Stimulated activated CD4-positive, alpha-beta T cell treated with anti-CD3 and anti-CD28 coated beads, Interleukin-15, amount 100 ng/mL, for 48 hours (primary cell): ENCODE measurements at regions not wholly inside any gene's neighbourhood (a gene's known extent, or its start where the extent isn't known, plus 50 kb on each side); places are given as distances from the start of the nearest gene placed in this dataset.
"Not testable (repeated sequence)": the region's sequence is repeated elsewhere in the genome, so short reads cannot be mapped to it uniquely, and the experiment has no call there.

Source experiments
- DNase-seq, 2 donors: peaks; one replicate each; pipeline ENCODE4 v3.0.0-alpha.2; 2020; ENCODE audit warnings: low read depth in 2 of 2

GRCh38 chr7:70846208-70846607 is 285.7 kb upstream of the GALNT17 start:
- DNase-seq: no peak

GRCh38 chr7:70849580-70850235 is 282.2 kb upstream of the GALNT17 start:
- no peak for DNase-seq

GRCh38 chr7:70855373-70855772 is 276.6 kb upstream of the GALNT17 start:
- no peak for DNase-seq

GRCh38 chr7:70856901-70857630 is 274.9 kb upstream of the GALNT17 start:
- DNase-seq: peak; percentile 19 to 45

- no peak for DNase-seq
Observed at GRCh38 chr7:70857793-70858545, 274.0 kb upstream of the GALNT17 start.

GRCh38 chr7:70867513-70867912 is 264.4 kb upstream of the GALNT17 start:
- DNase-seq: no peak

GRCh38 chr7:70870349-70870748 is 261.6 kb upstream of the GALNT17 start:
- DNase-seq: no peak

- DNase-seq: no peak
Observed at GRCh38 chr7:70872188-70872587, 259.8 kb upstream of the GALNT17 start.

GRCh38 chr7:70881167-70881847 is 250.6 kb upstream of the GALNT17 start:
- DNase-seq: no peak

GRCh38 chr7:70883750-70884439 is 248.0 kb upstream of the GALNT17 start:
- DNase-seq: no peak

GRCh38 chr7:70884440-70884764 is 247.5 kb upstream of the GALNT17 start:
- DNase-seq: no peak

- no peak for DNase-seq
Observed at GRCh38 chr7:70884809-70885208, 247.1 kb upstream of the GALNT17 start.

GRCh38 chr7:70886547-70886946 is 245.4 kb upstream of the GALNT17 start:
- no peak for DNase-seq

- DNase-seq: no peak
Observed at GRCh38 chr7:70887186-70887585, 244.8 kb upstream of the GALNT17 start.

- no peak for DNase-seq
Observed at GRCh38 chr7:70890147-70890969, 241.6 kb upstream of the GALNT17 start.

- DNase-seq: no peak
Observed at GRCh38 chr7:70893422-70893821, 238.5 kb upstream of the GALNT17 start.

- no peak for DNase-seq
Observed at GRCh38 chr7:70893971-70894715, 237.8 kb upstream of the GALNT17 start.

GRCh38 chr7:70894799-70895198 is 237.1 kb upstream of the GALNT17 start:
- DNase-seq: no peak

- not testable (repeated sequence) for DNase-seq
Observed at GRCh38 chr7:70895337-70896200, 236.4 kb upstream of the GALNT17 start.
